CD14-positive monocyte (primary cell): ENCODE measurements at regions not wholly inside any gene's neighbourhood (a gene's known extent, or its start where the extent isn't known, plus 50 kb on each side); places are given as distances from the start of the nearest gene placed in this dataset.

ENCODE experiments used
- DNase-seq, 3 donors: peaks; one replicate each; pipeline ENCODE4 v3.0.0-alpha.2; 2011 to 2022
- H2AFZ ChIP-seq: 2 replicates; pipeline ENCODE4 v1.6.0; 2012; ENCODE audit warnings: mild to moderate bottlenecking, low read depth, low read length, inconsistent platforms; ENCODE audit not compliant: insufficient read depth, poor library complexity, severe bottlenecking
- H3K27ac ChIP-seq, 2 donors: 1 replicate in 1 of 2; 2 replicates in 1 of 2; pipeline ENCODE4 v1.5.1; 2012 to 2013; ENCODE audit warnings: low read length in 2 of 2, control low read depth in 1 of 2, inconsistent platforms in 1 of 2, low read depth in 1 of 2, mild to moderate bottlenecking in 1 of 2
- H3K27me3 ChIP-seq, 2 donors: one replicate each; pipeline versions ENCODE4 v1.6.0 to v1.6.1; 2011 to 2013; ENCODE audit warnings: low read length in 2 of 2; ENCODE audit not compliant: control insufficient read depth in 2 of 2, insufficient read depth in 2 of 2
- H3K36me3 ChIP-seq, 2 donors: replicated peaks in 1 of 2; 1 replicate in 1 of 2; 2 replicates in 1 of 2; pipeline versions ENCODE4 v1.5.1 to v1.6.1; 2012 to 2013; ENCODE audit warnings: low read length in 2 of 2, control low read depth in 1 of 2, inconsistent platforms in 1 of 2, mild to moderate bottlenecking in 1 of 2; ENCODE audit not compliant: insufficient read depth in 2 of 2, control insufficient read depth in 1 of 2
- H3K4me1 ChIP-seq, 2 donors: 1 replicate in 1 of 2; 2 replicates in 1 of 2; pipeline versions ENCODE4 v1.5.1 to v1.6.1; 2012 to 2013; ENCODE audit warnings: low read length in 2 of 2, control low read depth in 1 of 2, inconsistent platforms in 1 of 2, mild to moderate bottlenecking in 1 of 2, moderate library complexity in 1 of 2; ENCODE audit not compliant: insufficient read depth in 2 of 2, control insufficient read depth in 1 of 2
- H3K4me2 ChIP-seq: replicated peaks from 2 replicates; pipeline ENCODE3; 2012; ENCODE audit warnings: low read length, moderate library complexity, mild to moderate bottlenecking; ENCODE audit not compliant: poor library complexity, severe bottlenecking; ENCODE audit errors: extremely low read depth
- H3K4me3 ChIP-seq, 3 experiments: fragments of 200-600 bp in 1 of 3; sonication (generic) in 1 of 3; replicated peaks in 1 of 3; 1 replicate in 2 of 3; 2 replicates in 1 of 3; pipeline ENCODE4 v1.5.1; 2011 to 2013; ENCODE audit warnings: low read length in 3 of 3, mild to moderate bottlenecking in 3 of 3, control low read depth in 2 of 3, low read depth in 2 of 3, inconsistent platforms in 1 of 3, moderate library complexity in 1 of 3
- H3K79me2 ChIP-seq: 2 replicates; pipeline ENCODE4 v1.6.0; 2012; ENCODE audit warnings: mild to moderate bottlenecking, control low read depth, inconsistent platforms, low read length, moderate library complexity; ENCODE audit not compliant: insufficient read depth
- H3K9ac ChIP-seq: 2 replicates; pipeline ENCODE4 v1.6.0; 2017; ENCODE audit warnings: low read length, mild to moderate bottlenecking; ENCODE audit not compliant: insufficient read depth, poor library complexity, severe bottlenecking
- H3K9me3 ChIP-seq, 2 donors: replicated peaks in 1 of 2; 1 replicate in 1 of 2; 2 replicates in 1 of 2; pipeline versions ENCODE4 v1.5.1 to v1.6.1; 2012 to 2013; ENCODE audit warnings: low read length in 2 of 2, control low read depth in 1 of 2; ENCODE audit not compliant: control insufficient read depth in 1 of 2, insufficient read depth in 1 of 2
- H4K20me1 ChIP-seq: 2 replicates; pipeline ENCODE4 v1.6.0; 2012; ENCODE audit warnings: mild to moderate bottlenecking, low read length, control low read depth, moderate library complexity; ENCODE audit not compliant: insufficient read depth
- H3K27ac Mint-ChIP-seq, 7 donors: one replicate each; pipeline ENCODE4 v1.8.0; 2020; ENCODE audit warnings: mild to moderate bottlenecking in 7 of 7, mixed read lengths in 7 of 7, moderate library complexity in 6 of 7, inconsistent platforms in 2 of 7
- H3K27me3 Mint-ChIP-seq, 3 donors: one replicate each; pipeline ENCODE4 v1.8.0; 2021 to 2022; ENCODE audit warnings: low read depth in 3 of 3, mild to moderate bottlenecking in 3 of 3, mixed read lengths in 3 of 3, moderate library complexity in 3 of 3, inconsistent platforms in 1 of 3
- H3K36me3 Mint-ChIP-seq, 2 donors: one replicate each; pipeline ENCODE4 v1.8.0; 2020; ENCODE audit warnings: mixed read lengths in 2 of 2, inconsistent platforms in 1 of 2, mild to moderate bottlenecking in 1 of 2
- H3K4me1 Mint-ChIP-seq: one replicate; pipeline ENCODE4 v1.8.0; 2020; ENCODE audit warnings: mild to moderate bottlenecking, mixed read lengths
- H3K4me3 Mint-ChIP-seq, 2 donors: one replicate each; pipeline ENCODE4 v1.8.0; 2020; ENCODE audit warnings: mild to moderate bottlenecking in 2 of 2, mixed read lengths in 2 of 2, moderate library complexity in 1 of 2
- H3K9me3 Mint-ChIP-seq, 7 donors: one replicate each; pipeline ENCODE4 v1.8.0; 2020 to 2022; ENCODE audit warnings: mixed read lengths in 7 of 7, mild to moderate bottlenecking in 6 of 7, moderate library complexity in 6 of 7, inconsistent platforms in 2 of 7
- CTCF ChIP-seq: fragments of 200-600 bp; IDR thresholded peaks from one replicate; pipeline ENCODE4 v1.8.0; 2022; ENCODE audit warnings: antibody characterized with exemption, mild to moderate bottlenecking
- WGBS: methylation state at CpG from one replicate; pipeline ENCODE4 v1.1.5; 2013; ENCODE audit warnings: missing lambda C conversion rate; ENCODE audit not compliant: insufficient coverage; 5-methylcytosine and 5-hydroxymethylcytosine counted together
- intact Hi-C, 2 donors: fragments of 100-400 bp; cut with micrococcal nuclease; formaldehyde crosslinking; loops; one replicate each; pipeline versions ENCODE4 v1.15.0 to v1.15.1; 2023

- H3K9ac ChIP-seq: no peak overlapping the region
- TF ChIP-seq CTCF: no peak
- no peaks in the 10 kb centered on the region for H4K20me1 ChIP-seq
- H3K4me2 ChIP-seq: no peak overlapping the region
- peaks cover under 1 to 17% of the 10 kb centered on the region in 2 donors for H3K9me3 ChIP-seq
- DNase-seq: no peak
- WGBS: 80% methylated on average over 1 of the region's 3 CpGs
- no peak overlapping the region for H2AFZ ChIP-seq
- intact Hi-C loops: no loop called here
- H3K4me3 ChIP-seq: no peak overlapping the region
- no peak overlapping the region for H3K27ac Mint-ChIP-seq
- H3K27me3 ChIP-seq: no peaks in the 10 kb centered on the region
- no peak overlapping the region for H3K27ac ChIP-seq
- H3K79me2 ChIP-seq: no peaks in the 10 kb centered on the region
- H3K27me3 Mint-ChIP-seq: peaks cover 0 to 2% (median 0%) of the 10 kb centered on the region in 3 donors
- no peaks in the 10 kb centered on the region for H3K36me3 Mint-ChIP-seq
- H3K4me1 Mint-ChIP-seq: no peaks in the 10 kb centered on the region
- no peaks in the 10 kb centered on the region for H3K4me1 ChIP-seq
- no peaks in the 10 kb centered on the region for H3K36me3 ChIP-seq
- H3K9me3 Mint-ChIP-seq: peaks cover 6 to 21% (median 12%) of the 10 kb centered on the region in 7 donors
- no peak overlapping the region for H3K4me3 Mint-ChIP-seq
Measured at GRCh38 chr21:32211306-32211705, 67.5 kb downstream of the MIS18A start.

- H3K36me3 Mint-ChIP-seq: no peaks in the 10 kb centered on the region
- no peak overlapping the region for H3K4me2 ChIP-seq
- peaks cover 6 to 17% of the 10 kb centered on the region in 2 donors for H3K9me3 ChIP-seq
- H3K9ac ChIP-seq: no peak overlapping the region
- H3K27me3 ChIP-seq: no peaks in the 10 kb centered on the region
- no peak for TF ChIP-seq CTCF
- no peaks in the 10 kb centered on the region for H3K4me1 Mint-ChIP-seq
- no peak overlapping the region for H3K4me3 Mint-ChIP-seq
- H3K27me3 Mint-ChIP-seq: peaks cover 0 to 2% (median 0%) of the 10 kb centered on the region in 3 donors
- peaks cover 9 to 29% (median 15%) of the 10 kb centered on the region in 7 donors for H3K9me3 Mint-ChIP-seq
- intact Hi-C loops: no loop called here
- no peaks in the 10 kb centered on the region for H4K20me1 ChIP-seq
- H3K4me1 ChIP-seq: no peaks in the 10 kb centered on the region
- H3K4me3 ChIP-seq: no peak overlapping the region
- no peaks in the 10 kb centered on the region for H3K79me2 ChIP-seq
- no peak for DNase-seq
- no peaks in the 10 kb centered on the region for H3K36me3 ChIP-seq
- no peak overlapping the region for H3K27ac Mint-ChIP-seq
- no peak overlapping the region for H3K27ac ChIP-seq
- no peak overlapping the region for H2AFZ ChIP-seq
- no CpG with 5 or more reads among the region's 4 CpGs for WGBS
Measured at GRCh38 chr21:32209580-32209979, 69.3 kb downstream of the MIS18A start.
